AG04449 (cell line): ENCODE measurements at regions not wholly inside any gene's neighbourhood (a gene's known extent, or its start where the extent isn't known, plus 50 kb on each side); places are given as distances from the start of the nearest gene placed in this dataset.

Experiments used
- CTCF ChIA-PET: fragments of 350-600 bp; formaldehyde crosslinking; extraction: SDS; loops from one replicate; lab custom pipeline; 2021; ENCODE audit warnings: antibody characterized with exemption; lab: Yijun Ruan, JAX
- POLR2A ChIA-PET: fragments of 400-600, 350-600 bp; formaldehyde crosslinking; extraction: SDS; loops from one replicate; lab custom pipeline; 2020; ENCODE audit warnings: antibody characterized with exemption, inconsistent platforms; lab: Yijun Ruan, JAX
- DNase-seq: peaks from one replicate; pipeline ENCODE4 v3.0.0-alpha.2; 2010; ENCODE audit warnings: low read depth, low spot score
- H3K4me3 ChIP-seq: 2 replicates; pipeline ENCODE4 v1.5.1; 2011; ENCODE audit warnings: low read depth, mild to moderate bottlenecking, control low read depth, low read length
- CTCF ChIP-seq: IDR thresholded peaks from one replicate; pipeline ENCODE4 v1.5.1; 2011; ENCODE audit warnings: mild to moderate bottlenecking, moderate library complexity, low read length, control low read depth, inconsistent platforms; ENCODE audit not compliant: insufficient read depth; ENCODE audit errors: missing control alignments

- POLR2A ChIA-PET, result no interaction called here
- no peak overlapping the region for H3K4me3 ChIP-seq
- TF ChIP-seq CTCF, result no peak
- CTCF ChIA-PET, result no interaction called here
- DNase-seq, result no peak
These were observed 111.3 kb downstream of the KIF26A start for GRCh38 chr14:104249706-104250105.

GRCh38 chr14:104250175-104250574 lies 111.8 kb downstream of the KIF26A start:
- DNase-seq, result no peak
- H3K4me3 ChIP-seq, result no peak overlapping the region
- CTCF ChIA-PET, result no interaction called here
- POLR2A ChIA-PET, result no interaction called here
- no peak for TF ChIP-seq CTCF

GRCh38 chr14:104252256-104253215 lies 114.1 kb downstream of the KIF26A start:
- H3K4me3 ChIP-seq, result no peak overlapping the region
- DNase-seq, result no peak
- POLR2A ChIA-PET, result no interaction called here
- TF ChIP-seq CTCF, result no peak
- CTCF ChIA-PET, result no interaction called here

GRCh38 chr14:104253223-104253822 lies 114.9 kb downstream of the KIF26A start:
- no peak overlapping the region for H3K4me3 ChIP-seq
- ChIA-PET CTCF (no interaction called here), POLR2A (no interaction called here)
- DNase-seq, result no peak
- TF ChIP-seq CTCF, result no peak

- DNase-seq, result no peak
- ChIA-PET CTCF (no interaction called here), POLR2A (no interaction called here)
- H3K4me3 ChIP-seq, result no peak overlapping the region
- no peak for TF ChIP-seq CTCF
These were observed 115.5 kb downstream of the KIF26A start for GRCh38 chr14:104253901-104254353.

GRCh38 chr14:104254735-104255400 lies 116.5 kb downstream of the KIF26A start:
- no peak overlapping the region for H3K4me3 ChIP-seq
- CTCF ChIA-PET, result no interaction called here
- TF ChIP-seq CTCF, result no peak
- POLR2A ChIA-PET, result no interaction called here
- DNase-seq, result no peak
